ENCODE measurements at regions not wholly inside any gene's neighbourhood (a gene's known extent, or its start where the extent isn't known, plus 50 kb on each side); places are given as distances from the start of the nearest gene placed in this dataset.

DNA sequence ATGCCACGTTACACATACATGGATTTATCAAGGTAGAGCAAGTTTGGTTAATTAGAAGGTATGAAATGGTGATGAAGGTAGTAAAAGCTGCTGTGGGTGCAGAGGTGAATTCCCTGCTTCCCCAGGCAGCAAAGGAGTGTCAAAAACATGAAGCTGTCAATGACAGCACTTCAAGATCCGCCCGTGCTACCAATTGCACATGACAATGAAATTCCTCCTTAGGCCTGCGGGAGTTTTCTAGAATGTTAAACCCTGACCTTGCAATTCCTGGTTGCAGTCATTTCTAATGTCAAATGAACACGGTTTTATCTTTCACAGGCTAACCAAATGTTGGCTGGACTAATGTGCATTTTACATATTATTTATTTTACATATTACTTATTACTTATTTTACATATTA lies 67.7 kb upstream of the LSM14A start:
- DNase-seq (ENCODE audit: low spot score): no peak

- no peak for DNase-seq (ENCODE audit: low spot score)
Observed at GRCh38 chr19:34109596-34109995, 62.7 kb upstream of the LSM14A start.

DNA sequence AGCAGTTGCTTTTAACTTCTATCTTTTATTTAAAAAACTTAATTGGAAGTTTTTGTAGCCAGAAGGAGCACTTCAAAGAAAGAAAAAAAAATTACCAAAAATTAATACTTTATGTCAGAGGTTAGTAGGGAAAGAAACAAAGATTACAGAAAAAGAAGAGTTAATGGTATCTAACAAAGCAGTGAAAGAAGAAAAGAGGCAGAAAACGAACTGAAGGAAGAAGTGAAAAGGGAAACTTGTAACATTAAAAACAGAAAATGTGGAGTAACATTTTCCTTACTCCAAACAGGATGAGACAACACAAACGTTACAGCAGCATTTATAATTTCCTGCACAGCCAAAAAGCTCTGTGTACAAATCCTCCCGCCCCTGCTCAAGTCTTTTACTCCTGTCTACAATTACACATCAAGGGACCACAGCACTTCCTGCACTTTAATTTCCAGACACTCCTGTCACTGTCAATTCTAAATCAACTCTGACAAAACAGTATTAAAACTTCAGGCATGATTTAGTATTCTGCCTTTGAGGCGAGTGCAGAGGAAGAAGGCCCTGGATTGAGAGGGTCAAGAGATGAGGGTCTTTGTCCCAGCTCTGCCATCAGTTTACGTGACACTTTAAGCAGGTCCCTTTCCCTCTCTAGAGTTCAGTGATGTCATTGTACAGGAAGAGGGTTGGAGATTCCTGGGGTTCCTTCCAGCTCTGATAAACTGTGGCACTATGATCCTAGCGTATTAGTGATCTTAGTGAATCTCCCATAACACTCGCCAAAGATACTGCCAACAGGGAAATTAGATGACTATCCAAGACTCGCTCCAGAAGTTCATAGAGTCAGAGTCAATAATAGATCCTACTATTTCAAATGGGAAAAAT lies 53.2 kb upstream of the LSM14A start:
- no peak for DNase-seq (ENCODE audit: low spot score)

- no peak for DNase-seq (ENCODE audit: low spot score)
Observed at GRCh38 chr19:34120141-34120540, 52.2 kb upstream of the LSM14A start.

- DNase-seq (ENCODE audit: low spot score): no peak
Observed at GRCh38 chr19:34120846-34121639, 51.3 kb upstream of the LSM14A start.

Measured in ureter (tissue), 1 donor.